ENCODE measurements at regions not wholly inside any gene's neighbourhood (a gene's known extent, or its start where the extent isn't known, plus 50 kb on each side); places are given as distances from the start of the nearest gene placed in this dataset.

GRCh38 chrX:42151808-42152207, 228.5 kb upstream of the CASK start:
- DNase-seq: no peak

DNA sequence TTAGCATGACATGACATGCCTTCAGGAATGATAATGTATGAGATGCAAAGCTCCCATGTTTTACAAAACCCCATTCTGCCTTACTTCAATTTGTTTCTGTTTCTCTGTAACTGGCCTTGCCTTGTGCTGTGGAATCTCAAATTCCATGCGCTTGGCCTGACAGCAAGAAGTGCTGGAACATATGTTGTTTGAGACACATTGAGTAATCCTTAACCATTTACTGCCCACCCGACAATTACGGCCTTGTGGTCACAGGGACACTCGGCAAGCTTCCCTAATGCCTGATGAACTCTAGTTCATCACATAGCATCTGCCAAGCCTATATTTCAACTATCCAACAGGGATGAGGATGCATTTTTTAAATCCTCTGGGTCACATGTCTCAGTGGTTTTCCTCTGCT, 226.4 kb upstream of the CASK start:
- peak; percentile 72 for DNase-seq

DNA sequence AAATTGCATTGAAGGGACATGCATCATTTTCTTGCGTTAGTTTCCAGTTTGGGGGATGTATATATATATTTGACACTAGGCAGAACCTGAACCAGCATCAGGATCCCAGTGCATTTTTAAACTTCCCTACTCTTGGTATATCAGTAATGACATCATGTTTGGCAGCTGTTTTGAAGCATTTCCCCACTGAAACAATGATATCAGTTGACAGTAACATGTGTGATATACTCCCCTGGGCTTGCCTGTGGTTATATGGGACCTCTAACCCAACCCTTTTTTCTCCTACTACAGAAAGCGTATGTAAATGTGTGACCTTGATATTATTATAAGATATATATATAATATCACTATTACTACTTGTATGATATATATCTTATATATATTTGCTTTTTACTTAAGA, 225.9 kb upstream of the CASK start:
- DNase-seq: no peak

DNA sequence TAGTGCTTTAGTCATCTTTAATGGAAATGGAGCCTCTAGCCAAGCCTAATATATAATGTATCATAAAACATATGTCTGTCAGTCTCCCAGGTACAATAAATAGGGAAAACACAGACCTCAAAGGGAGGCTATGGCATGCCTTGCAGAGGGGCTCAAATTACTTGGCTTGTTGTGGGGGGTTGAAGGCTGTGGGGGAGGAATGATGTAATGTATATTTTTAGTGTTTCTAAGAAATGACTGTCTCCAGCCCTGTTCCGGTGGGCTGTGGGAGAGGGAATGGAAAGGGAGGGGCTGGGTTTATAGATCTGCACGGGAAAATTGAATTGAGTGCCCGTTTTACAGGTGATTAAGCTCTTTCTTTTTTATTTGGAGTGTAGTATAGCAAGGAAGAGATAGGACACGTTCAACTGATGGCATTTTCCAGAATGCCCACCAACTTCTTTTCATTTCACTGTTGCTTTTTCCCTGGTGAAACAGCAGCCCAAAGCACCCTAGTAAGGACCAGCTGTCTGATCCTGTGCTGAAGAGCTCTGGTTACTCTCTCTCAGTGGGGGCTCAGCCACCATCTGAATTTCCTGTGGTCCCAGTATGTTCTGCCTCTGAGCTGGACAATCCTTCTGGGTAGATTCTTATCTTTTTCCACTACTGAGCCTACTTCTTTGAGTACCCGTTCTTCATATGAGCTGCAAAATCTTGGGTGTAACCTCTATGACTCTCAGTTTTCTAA, 220.7 kb upstream of the CASK start:
- DNase-seq: no peak

DNA sequence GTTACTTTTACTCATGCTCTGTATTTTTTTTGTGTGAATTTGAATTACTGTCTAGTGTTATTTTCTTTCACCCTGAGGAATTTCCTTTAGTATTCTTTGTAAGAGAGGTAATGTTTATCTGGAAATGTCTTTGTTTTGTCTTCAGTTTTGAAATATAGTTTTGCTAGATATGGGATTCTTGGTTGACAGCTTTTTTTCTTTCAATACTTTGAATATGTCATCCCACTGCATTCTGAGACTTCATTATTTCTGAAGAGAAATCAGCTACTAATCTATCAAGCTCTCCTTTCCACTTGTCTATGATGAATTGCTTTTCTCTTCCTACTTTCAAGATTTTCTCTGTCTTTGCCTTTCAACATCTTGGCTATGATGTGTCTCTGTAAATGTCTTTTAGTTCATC, 217.0 kb upstream of the CASK start:
- DNase-seq: no peak

DNA sequence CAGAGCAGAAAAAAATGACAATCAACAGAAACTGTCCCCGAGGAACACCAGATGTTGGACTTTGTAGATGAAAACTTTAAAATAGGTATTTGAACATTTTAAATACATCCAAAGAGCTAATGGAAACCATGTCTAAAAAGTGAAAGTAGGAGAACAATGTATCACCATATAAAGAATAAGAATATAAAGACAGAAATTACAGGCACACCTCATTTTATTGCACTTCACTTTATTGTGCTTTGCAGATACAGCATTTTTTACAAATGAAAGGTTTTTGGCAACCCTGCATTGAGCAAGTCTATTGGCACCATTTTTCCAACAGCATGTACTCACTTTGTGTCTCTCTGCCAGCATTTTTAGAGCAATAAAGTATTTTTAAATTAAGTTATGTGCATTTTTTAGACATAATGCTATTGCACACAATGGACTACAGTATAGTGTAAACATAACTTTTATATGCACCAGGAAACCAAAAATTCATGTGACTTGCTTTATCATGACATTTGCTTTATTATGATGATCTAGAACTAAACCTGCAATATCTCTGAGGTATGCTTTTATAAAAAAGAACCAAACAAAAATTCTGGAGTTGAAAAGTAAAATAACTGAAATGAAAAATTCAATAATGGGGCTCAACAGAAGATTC, 212.4 kb upstream of the CASK start:
- DNase-seq: no peak

GRCh38 chrX:42131856-42132255, 208.5 kb upstream of the CASK start:
- no peak for DNase-seq

DNA sequence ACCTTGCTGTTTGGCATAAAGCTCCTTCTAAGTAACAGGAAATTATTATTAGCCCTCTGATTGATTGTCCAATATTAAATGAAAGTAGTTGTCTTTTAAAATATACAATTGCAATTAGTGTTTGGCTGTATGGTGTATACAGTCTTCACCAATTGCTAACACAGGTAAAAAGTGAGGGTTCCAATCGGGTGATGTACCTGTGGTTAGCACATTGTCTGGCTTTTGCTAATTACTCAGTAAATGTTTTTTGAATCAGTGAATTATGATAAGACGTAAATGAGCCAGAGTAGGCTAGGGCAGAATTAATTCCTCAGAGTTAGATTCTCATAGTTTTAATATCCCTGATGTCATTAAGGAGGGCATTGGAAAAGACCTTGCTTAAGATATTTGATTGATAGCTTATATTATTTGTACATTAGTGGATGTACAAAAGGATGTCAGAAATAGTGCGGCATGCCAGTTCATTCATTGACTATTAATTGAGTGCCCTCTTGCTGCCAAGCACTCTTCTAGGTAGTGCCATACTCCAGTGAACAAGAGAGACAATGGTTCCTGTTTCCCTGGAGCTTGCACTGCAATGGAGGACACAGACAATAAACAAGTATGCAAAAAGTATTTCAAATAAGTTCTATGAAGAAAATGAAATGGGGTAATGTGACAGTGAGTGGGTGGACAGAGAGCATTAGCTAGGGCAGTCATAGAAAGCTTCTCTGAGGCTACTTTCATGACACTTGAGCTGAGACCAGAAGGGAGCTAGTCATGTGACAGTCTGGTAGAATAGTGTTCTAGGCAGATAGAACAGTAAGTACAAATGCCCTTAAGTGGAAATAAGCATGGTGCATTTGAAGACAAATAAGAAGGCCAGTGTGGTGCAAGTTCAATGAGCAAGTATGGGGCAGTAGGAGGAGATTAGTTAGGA, 205.9 kb upstream of the CASK start:
- DNase-seq: no peak

DNA sequence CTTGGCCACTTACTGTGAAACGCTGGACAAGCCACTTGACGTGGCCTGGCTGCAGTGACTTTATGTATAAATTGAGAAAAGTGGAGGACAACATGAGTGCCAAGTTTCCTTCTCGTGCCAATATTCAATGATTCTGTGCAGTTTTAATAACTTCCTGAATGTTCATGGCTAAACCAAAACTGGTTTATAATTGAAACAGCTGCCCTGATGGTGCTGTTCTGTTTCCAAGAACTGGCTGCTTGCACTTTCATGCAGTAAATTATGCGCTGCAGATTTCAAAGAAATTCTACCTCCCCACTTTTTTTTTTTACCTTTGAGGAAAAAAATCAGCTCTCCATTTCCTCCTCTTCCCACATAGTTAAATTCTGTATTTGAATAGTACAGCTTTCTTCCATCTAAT, 205.2 kb upstream of the CASK start:
- no peak for DNase-seq

DNA sequence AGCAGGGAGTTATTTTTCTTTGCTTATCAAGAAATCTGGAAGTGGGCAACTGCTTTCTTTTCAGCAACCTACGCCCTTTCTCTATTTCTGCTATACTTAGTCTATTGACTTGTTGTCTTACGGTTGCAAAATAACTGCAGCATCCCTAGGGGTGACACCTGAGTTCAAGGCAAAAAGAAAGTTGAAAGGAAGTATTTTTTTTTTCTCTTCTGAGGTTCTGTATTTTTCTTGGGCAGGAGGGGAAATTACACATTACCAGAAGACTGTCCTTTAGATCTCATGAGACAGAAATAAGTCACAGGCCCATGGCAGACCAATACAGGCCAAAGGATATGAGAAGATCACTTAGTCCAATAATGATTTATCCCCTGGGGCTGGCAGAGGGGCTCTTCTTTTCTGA, 204.7 kb upstream of the CASK start:
- no peak for DNase-seq

GRCh38 chrX:42127563-42127962, 204.2 kb upstream of the CASK start:
- DNase-seq: no peak

DNA sequence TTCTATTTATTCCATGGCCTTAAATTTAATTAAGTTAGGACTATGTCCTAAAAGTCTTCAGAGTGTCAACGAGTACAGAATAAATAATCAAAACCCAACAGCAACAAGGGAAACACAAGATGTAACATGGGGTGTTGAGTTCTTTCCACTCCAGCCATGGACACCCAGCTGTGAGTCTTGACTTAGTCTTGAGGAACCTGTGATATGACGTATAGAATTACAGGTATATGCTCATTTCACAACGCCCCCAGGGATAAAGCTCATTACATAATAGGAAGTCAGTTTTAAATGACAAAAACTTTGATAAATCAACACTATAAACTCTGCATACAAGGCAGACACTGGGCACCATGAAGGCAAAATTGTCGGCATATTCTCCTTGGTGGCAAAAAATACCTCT, 200.0 kb upstream of the CASK start:
- no peak for DNase-seq

- DNase-seq: peak; percentile 14
Measured at GRCh38 chrX:42119076-42119475, 195.7 kb upstream of the CASK start.

DNA sequence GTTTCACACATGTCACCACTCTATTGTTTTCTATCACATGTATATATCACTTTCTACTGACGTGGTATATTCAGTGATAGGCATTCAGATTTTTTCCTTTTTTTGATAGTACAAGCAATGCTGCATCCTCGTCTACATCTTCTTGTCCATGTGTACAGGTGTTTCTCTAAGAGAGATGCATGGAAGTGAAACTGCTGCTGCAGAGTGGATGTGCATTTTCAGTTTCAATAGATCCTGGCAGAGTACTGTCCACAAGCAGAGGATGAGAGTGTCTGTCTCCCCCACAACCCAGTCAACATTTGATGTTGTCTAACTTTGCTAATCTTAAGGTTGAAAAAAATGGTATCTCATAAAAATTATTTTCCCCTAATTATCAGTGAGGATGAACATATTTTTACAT, 194.0 kb upstream of the CASK start:
- no peak for DNase-seq

- DNase-seq: no peak
Measured at GRCh38 chrX:42109428-42109827, 186.1 kb upstream of the CASK start.

DNA sequence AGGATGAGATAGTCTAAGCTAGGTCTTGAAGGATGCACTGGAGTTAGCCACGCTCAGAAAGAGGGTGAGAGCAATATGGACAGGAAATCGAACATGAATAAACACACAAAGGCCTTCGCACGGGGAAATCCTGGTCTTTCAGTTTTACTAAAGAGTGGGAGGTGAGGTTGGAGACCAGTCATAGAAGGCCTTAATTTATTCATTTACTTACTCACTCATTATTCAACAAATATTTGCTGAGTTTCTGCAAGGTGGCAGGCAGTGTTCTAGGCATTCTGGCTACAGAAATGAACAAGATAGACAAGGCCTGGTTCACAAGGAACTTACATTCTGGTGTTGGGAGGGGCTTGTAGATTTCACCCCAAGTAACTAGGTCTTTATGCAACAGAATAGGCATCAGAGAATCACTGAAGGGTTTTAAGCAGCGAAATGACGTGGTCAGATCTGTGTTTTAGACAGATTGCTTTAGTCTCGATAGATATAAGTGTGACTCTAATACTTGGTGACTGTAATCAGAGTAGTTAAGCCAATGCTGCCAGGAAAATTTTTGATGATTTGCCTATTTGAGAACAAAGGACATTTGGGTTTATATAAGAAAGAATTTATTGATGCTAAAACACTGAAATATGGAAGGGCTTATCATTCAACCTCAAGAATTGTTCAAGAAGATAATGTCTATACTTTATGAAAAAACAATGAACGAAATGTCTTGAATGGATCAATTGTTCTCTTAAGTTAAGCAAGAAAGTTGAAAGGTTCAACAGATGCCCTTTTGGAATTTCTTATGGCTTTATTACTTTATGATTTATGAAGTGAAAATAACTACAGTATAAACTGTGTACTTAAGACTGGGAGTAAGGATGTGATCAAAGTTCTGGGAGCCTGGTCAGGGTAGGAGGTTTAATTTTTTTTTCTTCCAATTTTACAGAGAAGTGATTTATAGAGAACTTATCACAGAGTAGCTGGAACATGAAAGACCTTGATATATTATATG, 184.4 kb upstream of the CASK start:
- no peak for DNase-seq

GRCh38 chrX:42106556-42106955, 183.2 kb upstream of the CASK start:
- no peak for DNase-seq

DNA sequence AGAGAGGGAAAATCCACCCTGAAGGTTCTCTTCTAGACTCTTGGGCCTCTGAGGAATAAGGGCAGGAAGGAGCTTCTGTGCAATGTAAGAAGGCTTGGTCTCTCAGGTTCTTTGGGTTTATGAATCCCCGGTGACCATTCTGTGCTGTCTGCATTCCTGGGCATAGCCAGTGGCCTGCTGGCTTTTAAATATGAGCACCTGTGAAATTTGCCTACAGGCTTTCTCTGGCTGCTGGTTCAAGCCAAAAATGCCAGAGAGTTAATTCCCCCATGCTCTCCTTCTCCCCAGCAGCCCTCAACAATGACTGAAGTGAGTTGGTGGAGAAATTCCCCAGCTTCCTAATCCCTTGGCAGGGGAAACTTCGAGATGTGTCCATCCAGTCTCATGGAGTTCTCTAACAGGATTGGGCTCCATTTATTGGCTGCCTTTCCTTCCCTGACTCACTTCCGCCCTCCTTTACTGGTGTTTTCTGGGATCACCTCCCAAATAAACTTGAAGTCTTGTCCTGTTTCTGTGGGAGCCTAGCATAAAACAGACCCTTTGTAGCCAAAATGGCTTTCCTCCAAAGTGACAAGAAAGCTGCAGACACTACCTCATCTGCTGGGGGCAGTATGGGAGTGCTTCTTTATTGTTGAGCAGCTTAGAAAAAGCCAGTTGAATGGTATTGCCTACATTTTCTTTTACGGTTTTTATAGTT, 179.4 kb upstream of the CASK start:
- DNase-seq: no peak

- DNase-seq: no peak
Measured at GRCh38 chrX:42098900-42099299, 175.5 kb upstream of the CASK start.

GRCh38 chrX:42097486-42097885, 174.1 kb upstream of the CASK start:
- no peak for DNase-seq

GRCh38 chrX:42096265-42096920, 173.0 kb upstream of the CASK start:
- DNase-seq: no peak

Data from NCI-H82 (cell line).